PC-3 (cell line): ENCODE measurements at regions not wholly inside any gene's neighbourhood (a gene's known extent, or its start where the extent isn't known, plus 50 kb on each side); places are given as distances from the start of the nearest gene placed in this dataset.

ENCODE experiments used
- EZH2phosphoT487 ChIP-seq: fragments of 300-600 bp; sonication (generic); IDR thresholded peaks from 2 replicates; pipeline ENCODE4 v1.6.1; 2018; ENCODE audit warnings: mild to moderate bottlenecking, antibody characterized with exemption, low read length, borderline replicate concordance
- TF ChIP-seq, protein P1 (sequence below): fragments of 300-600 bp; sonication (generic); conservative IDR thresholded peaks from 2 replicates; pipeline ENCODE4 v1.5.1; 2017; ENCODE audit warnings: antibody characterized with exemption, low read depth, mild to moderate bottlenecking, low read length

GRCh38 chr10:44294726-44295412 lies 90.0 kb downstream of the CXCL12 start:
- TF ChIP-seq, protein P1, sequence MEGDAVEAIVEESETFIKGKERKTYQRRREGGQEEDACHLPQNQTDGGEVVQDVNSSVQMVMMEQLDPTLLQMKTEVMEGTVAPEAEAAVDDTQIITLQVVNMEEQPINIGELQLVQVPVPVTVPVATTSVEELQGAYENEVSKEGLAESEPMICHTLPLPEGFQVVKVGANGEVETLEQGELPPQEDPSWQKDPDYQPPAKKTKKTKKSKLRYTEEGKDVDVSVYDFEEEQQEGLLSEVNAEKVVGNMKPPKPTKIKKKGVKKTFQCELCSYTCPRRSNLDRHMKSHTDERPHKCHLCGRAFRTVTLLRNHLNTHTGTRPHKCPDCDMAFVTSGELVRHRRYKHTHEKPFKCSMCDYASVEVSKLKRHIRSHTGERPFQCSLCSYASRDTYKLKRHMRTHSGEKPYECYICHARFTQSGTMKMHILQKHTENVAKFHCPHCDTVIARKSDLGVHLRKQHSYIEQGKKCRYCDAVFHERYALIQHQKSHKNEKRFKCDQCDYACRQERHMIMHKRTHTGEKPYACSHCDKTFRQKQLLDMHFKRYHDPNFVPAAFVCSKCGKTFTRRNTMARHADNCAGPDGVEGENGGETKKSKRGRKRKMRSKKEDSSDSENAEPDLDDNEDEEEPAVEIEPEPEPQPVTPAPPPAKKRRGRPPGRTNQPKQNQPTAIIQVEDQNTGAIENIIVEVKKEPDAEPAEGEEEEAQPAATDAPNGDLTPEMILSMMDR: no peak
- TF ChIP-seq EZH2phosphoT487: no peak
